Activated naive CD4-positive, alpha-beta T cell treated with anti-CD3 and anti-CD28 coated beads, Interleukin-2, amount 50 U/mL, for 24 hours (primary cell): ENCODE measurements at regions not wholly inside any gene's neighbourhood (a gene's known extent, or its start where the extent isn't known, plus 50 kb on each side); places are given as distances from the start of the nearest gene placed in this dataset.
"Not testable (repeated sequence)": the region's sequence is repeated elsewhere in the genome, so short reads cannot be mapped to it uniquely, and the experiment has no call there.

Source experiments
- H3K27ac Mint-ChIP-seq: one replicate; pipeline ENCODE4 v1.8.0; 2021; ENCODE audit warnings: mild to moderate bottlenecking, mixed read lengths
- H3K27me3 Mint-ChIP-seq: one replicate; pipeline ENCODE4 v1.8.0; 2021; ENCODE audit warnings: mixed read lengths
- H3K36me3 Mint-ChIP-seq: one replicate; pipeline ENCODE4 v1.8.0; 2021; ENCODE audit warnings: mixed read lengths
- H3K4me1 Mint-ChIP-seq: one replicate; pipeline ENCODE4 v1.8.0; 2021; ENCODE audit warnings: mixed read lengths
- H3K4me3 Mint-ChIP-seq: one replicate; pipeline ENCODE4 v1.8.0; 2021; ENCODE audit warnings: mild to moderate bottlenecking, mixed read lengths
- H3K9me3 Mint-ChIP-seq: one replicate; pipeline ENCODE4 v1.8.0; 2021; ENCODE audit warnings: mixed read lengths

- Mint-ChIP-seq H3K36me3 (no peaks in the 10 kb centered on the region), H3K27me3 (no peaks in the 10 kb centered on the region), H3K27ac (no peak overlapping the region), H3K4me3 (no peak overlapping the region), H3K4me1 (no peaks in the 10 kb centered on the region), H3K9me3 (no peaks in the 10 kb centered on the region)
These were observed 190.3 kb upstream of the SLC8A1 start for GRCh38 chr2:40642237-40642636.

- no peaks in the 10 kb centered on the region for H3K4me1 Mint-ChIP-seq
- H3K27ac Mint-ChIP-seq: no peak overlapping the region
- H3K9me3 Mint-ChIP-seq: peaks cover 2% of the 10 kb centered on the region
- no peaks in the 10 kb centered on the region for H3K36me3 Mint-ChIP-seq
- no peaks in the 10 kb centered on the region for H3K27me3 Mint-ChIP-seq
- no peak overlapping the region for H3K4me3 Mint-ChIP-seq
These were observed 190.8 kb upstream of the SLC8A1 start for GRCh38 chr2:40642726-40643125.

GRCh38 chr2:40646642-40647041 lies 194.8 kb upstream of the SLC8A1 start:
- Mint-ChIP-seq H3K4me3 (no peak overlapping the region), H3K9me3 (peaks cover 4% of the 10 kb centered on the region), H3K4me1 (no peaks in the 10 kb centered on the region), H3K27me3 (no peaks in the 10 kb centered on the region), H3K36me3 (no peaks in the 10 kb centered on the region), H3K27ac (no peak overlapping the region)

- Mint-ChIP-seq H3K4me3 (no peak overlapping the region), H3K9me3 (peaks cover 4% of the 10 kb centered on the region), H3K27ac (no peak overlapping the region), H3K36me3 (no peaks in the 10 kb centered on the region), H3K27me3 (no peaks in the 10 kb centered on the region), H3K4me1 (no peaks in the 10 kb centered on the region)
These were observed 200.3 kb upstream of the SLC8A1 start for GRCh38 chr2:40652155-40652554.

GRCh38 chr2:40653829-40654228 lies 201.9 kb upstream of the SLC8A1 start:
- no peak overlapping the region for H3K27ac Mint-ChIP-seq
- H3K4me1 Mint-ChIP-seq: no peaks in the 10 kb centered on the region
- H3K36me3 Mint-ChIP-seq: no peaks in the 10 kb centered on the region

GRCh38 chr2:40654346-40654745 lies 202.5 kb upstream of the SLC8A1 start:
- H3K4me1 Mint-ChIP-seq: no peaks in the 10 kb centered on the region
- H3K4me3 Mint-ChIP-seq: no peak overlapping the region
- H3K9me3 Mint-ChIP-seq: peaks cover 5% of the 10 kb centered on the region
- no peaks in the 10 kb centered on the region for H3K36me3 Mint-ChIP-seq
- no peaks in the 10 kb centered on the region for H3K27me3 Mint-ChIP-seq
- no peak overlapping the region for H3K27ac Mint-ChIP-seq

More at GRCh38 chr2:40653829-40654228, 201.9 kb upstream of the SLC8A1 start:
- Mint-ChIP-seq H3K4me3 (no peak overlapping the region), H3K27me3 (no peaks in the 10 kb centered on the region), H3K9me3 (peaks cover 5% of the 10 kb centered on the region)

- Mint-ChIP-seq H3K27me3 (no peaks in the 10 kb centered on the region), H3K4me1 (no peaks in the 10 kb centered on the region), H3K27ac (no peak overlapping the region), H3K36me3 (no peaks in the 10 kb centered on the region), H3K9me3 (peaks cover 5% of the 10 kb centered on the region), H3K4me3 (no peak overlapping the region)
These were observed 207.1 kb upstream of the SLC8A1 start for GRCh38 chr2:40658941-40659340.

- Mint-ChIP-seq H3K4me1 (no peaks in the 10 kb centered on the region), H3K27ac (no peak overlapping the region), H3K27me3 (no peaks in the 10 kb centered on the region), H3K4me3 (no peak overlapping the region), H3K9me3 (no peaks in the 10 kb centered on the region), H3K36me3 (no peaks in the 10 kb centered on the region)
These were observed 213.8 kb upstream of the SLC8A1 start for GRCh38 chr2:40665493-40666232.

- H3K4me3 Mint-ChIP-seq: no peak overlapping the region
These were observed 214.5 kb upstream of the SLC8A1 start for GRCh38 chr2:40666398-40666797.

GRCh38 chr2:40668425-40668824 lies 216.5 kb upstream of the SLC8A1 start:
- Mint-ChIP-seq H3K4me1 (no peaks in the 10 kb centered on the region), H3K27me3 (no peaks in the 10 kb centered on the region), H3K4me3 (no peak overlapping the region), H3K9me3 (no peaks in the 10 kb centered on the region), H3K27ac (no peak overlapping the region), H3K36me3 (no peaks in the 10 kb centered on the region)

More at GRCh38 chr2:40666398-40666797, 214.5 kb upstream of the SLC8A1 start:
- no peak overlapping the region for H3K27ac Mint-ChIP-seq
- no peaks in the 10 kb centered on the region for H3K9me3 Mint-ChIP-seq
- no peaks in the 10 kb centered on the region for H3K27me3 Mint-ChIP-seq
- no peaks in the 10 kb centered on the region for H3K36me3 Mint-ChIP-seq
- no peaks in the 10 kb centered on the region for H3K4me1 Mint-ChIP-seq

- H3K36me3 Mint-ChIP-seq, H3K27me3 Mint-ChIP-seq, H3K9me3 Mint-ChIP-seq, H3K4me3 Mint-ChIP-seq, H3K27ac Mint-ChIP-seq, H3K4me1 Mint-ChIP-seq: not testable (repeated sequence)
These were observed 224.4 kb upstream of the SLC8A1 start for GRCh38 chr2:40676134-40676790.

GRCh38 chr2:40680547-40680946 lies 228.7 kb upstream of the SLC8A1 start:
- peaks cover 3% of the 10 kb centered on the region for H3K4me1 Mint-ChIP-seq
- H3K27me3 Mint-ChIP-seq: peaks cover 1% of the 10 kb centered on the region
- H3K9me3 Mint-ChIP-seq: peaks cover 5% of the 10 kb centered on the region
- H3K4me3 Mint-ChIP-seq: no peak overlapping the region
- H3K27ac Mint-ChIP-seq: no peak overlapping the region
- H3K36me3 Mint-ChIP-seq: peaks cover 1% of the 10 kb centered on the region

- no peak overlapping the region for H3K27ac Mint-ChIP-seq
- no peaks in the 10 kb centered on the region for H3K4me1 Mint-ChIP-seq
- H3K4me3 Mint-ChIP-seq: no peak overlapping the region
- no peaks in the 10 kb centered on the region for H3K36me3 Mint-ChIP-seq
- no peaks in the 10 kb centered on the region for H3K27me3 Mint-ChIP-seq
- no peaks in the 10 kb centered on the region for H3K9me3 Mint-ChIP-seq
These were observed 238.1 kb upstream of the SLC8A1 start for GRCh38 chr2:40690036-40690435.

GRCh38 chr2:40690525-40690924 lies 238.6 kb upstream of the SLC8A1 start:
- Mint-ChIP-seq H3K4me3 (no peak overlapping the region), H3K9me3 (no peaks in the 10 kb centered on the region), H3K4me1 (no peaks in the 10 kb centered on the region), H3K27me3 (no peaks in the 10 kb centered on the region), H3K36me3 (no peaks in the 10 kb centered on the region), H3K27ac (no peak overlapping the region)

- Mint-ChIP-seq H3K9me3 (no peaks in the 10 kb centered on the region), H3K4me1 (no peaks in the 10 kb centered on the region), H3K36me3 (no peaks in the 10 kb centered on the region), H3K27ac (no peak overlapping the region), H3K4me3 (no peak overlapping the region), H3K27me3 (no peaks in the 10 kb centered on the region)
These were observed 248.5 kb upstream of the SLC8A1 start for GRCh38 chr2:40700231-40700954.
